Mesothelial cell of epicardium (in vitro differentiated cells): ENCODE measurements at regions not wholly inside any gene's neighbourhood (a gene's known extent, or its start where the extent isn't known, plus 50 kb on each side); places are given as distances from the start of the nearest gene placed in this dataset.
"Not testable (repeated sequence)": the region's sequence is repeated elsewhere in the genome, so short reads cannot be mapped to it uniquely, and the experiment has no call there.

Experiments
- DNase-seq, 2 experiments: peaks; one replicate each; pipeline ENCODE4 v3.0.0; 2021; ENCODE audit warnings: low spot score in 2 of 2; ENCODE audit not compliant: unreplicated experiment in 2 of 2
- H3K27ac Mint-ChIP-seq: 2 replicates; pipeline ENCODE4 v1.8.0; 2021; ENCODE audit warnings: mixed read lengths
- H3K27me3 Mint-ChIP-seq: 2 replicates; pipeline ENCODE4 v1.8.0; 2021; ENCODE audit warnings: low read depth, mixed read lengths
- H3K36me3 Mint-ChIP-seq: 2 replicates; pipeline ENCODE4 v1.8.0; 2021; ENCODE audit warnings: mixed read lengths
- H3K4me1 Mint-ChIP-seq: 2 replicates; pipeline ENCODE4 v1.8.0; 2021; ENCODE audit warnings: mixed read lengths
- H3K4me3 Mint-ChIP-seq: 2 replicates; pipeline ENCODE4 v1.8.0; 2021; ENCODE audit warnings: mild to moderate bottlenecking, moderate library complexity, mixed read lengths
- H3K9me3 Mint-ChIP-seq: 2 replicates; pipeline ENCODE4 v1.8.0; 2021; ENCODE audit warnings: mixed read lengths
- TF ChIP-seq, protein P1 (sequence below): fragments of 200-600 bp; sonication (generic); IDR thresholded peaks from one replicate; pipeline ENCODE4 v1.5.0; 2021; ENCODE audit warnings: antibody characterized with exemption; ENCODE audit not compliant: unreplicated experiment

GRCh38 chr3:125742845-125743244, 147.5 kb upstream of the OSBPL11 start:
- not testable (repeated sequence) for H3K4me1 Mint-ChIP-seq, H3K9me3 Mint-ChIP-seq, H3K4me3 Mint-ChIP-seq, H3K27ac Mint-ChIP-seq, H3K27me3 Mint-ChIP-seq, H3K36me3 Mint-ChIP-seq, DNase-seq

DNA sequence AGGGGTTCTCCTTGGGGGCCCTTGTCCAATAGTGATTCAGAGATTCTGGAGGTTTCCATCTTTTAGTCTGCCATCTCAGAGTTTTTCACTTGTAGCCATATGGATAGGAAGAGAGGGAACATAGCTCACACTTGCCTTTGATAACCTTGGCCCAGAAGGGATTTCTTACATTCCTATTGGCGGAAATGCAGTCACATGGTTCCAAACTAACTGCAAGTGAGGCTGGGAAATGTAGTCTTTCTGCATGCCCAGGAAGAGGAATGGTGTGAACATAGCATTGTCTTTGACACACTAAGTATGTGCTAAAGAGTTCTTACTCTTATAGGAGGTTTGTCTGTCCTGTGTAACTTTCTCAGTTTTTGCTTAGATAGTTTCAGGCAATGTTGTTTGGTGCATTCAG, 161.8 kb upstream of the OSBPL11 start:
- H3K4me3 Mint-ChIP-seq, H3K27ac Mint-ChIP-seq, H3K4me1 Mint-ChIP-seq, H3K36me3 Mint-ChIP-seq, DNase-seq: not testable (repeated sequence)
- Mint-ChIP-seq H3K9me3 (peaks cover 12% of the 10 kb centered on the region), H3K27me3 (peaks cover 25% of the 10 kb centered on the region)

DNA sequence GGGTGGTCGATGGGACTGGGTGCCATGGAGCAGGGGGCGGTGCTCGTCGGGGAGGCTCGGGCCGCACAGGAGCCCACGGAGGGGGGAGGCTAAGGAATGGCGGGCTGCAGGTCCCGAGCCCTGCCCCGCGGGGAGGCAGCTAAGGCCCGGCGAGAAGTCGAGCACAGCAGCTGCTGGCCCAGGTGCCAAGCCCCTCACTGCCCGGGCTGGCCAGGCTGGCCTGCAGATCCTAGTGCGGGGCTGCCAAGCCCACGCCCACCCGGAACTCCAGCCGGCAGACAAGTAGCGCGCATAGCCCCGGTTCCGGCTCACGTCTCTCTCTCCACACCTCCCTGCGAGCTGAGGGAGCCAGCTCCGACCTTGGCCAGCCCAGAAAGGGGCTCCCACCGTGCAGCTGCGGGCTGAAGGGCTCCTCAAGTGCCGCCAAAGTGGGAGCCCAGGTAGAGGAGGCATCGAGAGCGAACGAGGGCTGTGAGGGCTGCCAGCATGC, 163.4 kb upstream of the OSBPL11 start:
- not testable (repeated sequence) for H3K36me3 Mint-ChIP-seq, DNase-seq, H3K27ac Mint-ChIP-seq, H3K4me1 Mint-ChIP-seq, H3K4me3 Mint-ChIP-seq
- peaks cover 33% of the 10 kb centered on the region for H3K27me3 Mint-ChIP-seq
- peaks cover 12% of the 10 kb centered on the region for H3K9me3 Mint-ChIP-seq

GRCh38 chr3:125762601-125763000, 167.3 kb upstream of the OSBPL11 start:
- peaks cover 13% of the 10 kb centered on the region for H3K4me1 Mint-ChIP-seq
- H3K27ac Mint-ChIP-seq, DNase-seq, H3K9me3 Mint-ChIP-seq, H3K4me3 Mint-ChIP-seq, H3K36me3 Mint-ChIP-seq: not testable (repeated sequence)
- H3K27me3 Mint-ChIP-seq: peaks cover 60% of the 10 kb centered on the region

DNA sequence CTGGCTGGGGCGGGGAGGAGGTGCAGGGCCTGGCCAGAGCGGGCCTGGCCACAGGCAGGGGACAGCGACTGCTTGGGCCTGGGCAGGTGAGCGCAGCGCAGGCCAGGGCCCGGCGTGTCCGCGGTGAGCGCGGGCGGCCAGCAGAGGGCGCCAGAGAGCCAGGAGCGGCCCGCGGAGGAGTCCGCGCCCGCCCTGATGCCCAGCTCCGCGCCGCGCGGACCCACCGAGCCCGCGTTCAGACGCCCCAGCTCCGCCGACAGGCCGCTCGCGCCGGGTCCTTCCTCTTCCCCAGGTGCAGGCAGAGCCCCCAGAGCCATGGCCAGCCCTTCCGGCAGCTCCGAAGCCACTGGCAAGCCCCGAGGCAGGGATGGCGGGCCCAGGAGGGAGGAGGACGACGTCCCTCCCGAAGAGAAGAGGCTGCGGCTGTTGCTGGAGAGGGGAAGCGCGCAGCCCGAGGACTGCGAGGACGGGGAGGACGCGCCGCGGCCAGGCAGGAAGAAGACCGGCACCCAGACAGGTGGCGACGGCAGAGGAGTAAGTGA, 171.1 kb upstream of the OSBPL11 start:
- Mint-ChIP-seq H3K27me3 (peaks cover 56% of the 10 kb centered on the region), H3K4me3 (peak overlapping the region; percentile 67), H3K4me1 (peaks cover 13% of the 10 kb centered on the region)
- peak; percentile 58 to 87 for DNase-seq
- H3K27ac Mint-ChIP-seq, H3K36me3 Mint-ChIP-seq, H3K9me3 Mint-ChIP-seq: not testable (repeated sequence)
- TF ChIP-seq, protein P1, sequence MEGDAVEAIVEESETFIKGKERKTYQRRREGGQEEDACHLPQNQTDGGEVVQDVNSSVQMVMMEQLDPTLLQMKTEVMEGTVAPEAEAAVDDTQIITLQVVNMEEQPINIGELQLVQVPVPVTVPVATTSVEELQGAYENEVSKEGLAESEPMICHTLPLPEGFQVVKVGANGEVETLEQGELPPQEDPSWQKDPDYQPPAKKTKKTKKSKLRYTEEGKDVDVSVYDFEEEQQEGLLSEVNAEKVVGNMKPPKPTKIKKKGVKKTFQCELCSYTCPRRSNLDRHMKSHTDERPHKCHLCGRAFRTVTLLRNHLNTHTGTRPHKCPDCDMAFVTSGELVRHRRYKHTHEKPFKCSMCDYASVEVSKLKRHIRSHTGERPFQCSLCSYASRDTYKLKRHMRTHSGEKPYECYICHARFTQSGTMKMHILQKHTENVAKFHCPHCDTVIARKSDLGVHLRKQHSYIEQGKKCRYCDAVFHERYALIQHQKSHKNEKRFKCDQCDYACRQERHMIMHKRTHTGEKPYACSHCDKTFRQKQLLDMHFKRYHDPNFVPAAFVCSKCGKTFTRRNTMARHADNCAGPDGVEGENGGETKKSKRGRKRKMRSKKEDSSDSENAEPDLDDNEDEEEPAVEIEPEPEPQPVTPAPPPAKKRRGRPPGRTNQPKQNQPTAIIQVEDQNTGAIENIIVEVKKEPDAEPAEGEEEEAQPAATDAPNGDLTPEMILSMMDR: peak; percentile 80

GRCh38 chr3:125766931-125767330, 171.6 kb upstream of the OSBPL11 start:
- not testable (repeated sequence) for H3K4me1 Mint-ChIP-seq, H3K9me3 Mint-ChIP-seq, H3K36me3 Mint-ChIP-seq, H3K27ac Mint-ChIP-seq, DNase-seq
- Mint-ChIP-seq H3K27me3 (peaks cover 56% of the 10 kb centered on the region), H3K4me3 (peak overlapping the region; percentile 67)

- peaks cover 9% of the 10 kb centered on the region for H3K4me1 Mint-ChIP-seq
- TF ChIP-seq, protein P1: no peak
- no peaks in the 10 kb centered on the region for H3K9me3 Mint-ChIP-seq
- peak overlapping the region; percentile 67 for H3K4me3 Mint-ChIP-seq
- H3K36me3 Mint-ChIP-seq: no peaks in the 10 kb centered on the region
- no peak for DNase-seq
- peaks cover 54% of the 10 kb centered on the region for H3K27me3 Mint-ChIP-seq
- no peak overlapping the region for H3K27ac Mint-ChIP-seq
Observed at GRCh38 chr3:125767641-125768040, 172.3 kb upstream of the OSBPL11 start.

DNA sequence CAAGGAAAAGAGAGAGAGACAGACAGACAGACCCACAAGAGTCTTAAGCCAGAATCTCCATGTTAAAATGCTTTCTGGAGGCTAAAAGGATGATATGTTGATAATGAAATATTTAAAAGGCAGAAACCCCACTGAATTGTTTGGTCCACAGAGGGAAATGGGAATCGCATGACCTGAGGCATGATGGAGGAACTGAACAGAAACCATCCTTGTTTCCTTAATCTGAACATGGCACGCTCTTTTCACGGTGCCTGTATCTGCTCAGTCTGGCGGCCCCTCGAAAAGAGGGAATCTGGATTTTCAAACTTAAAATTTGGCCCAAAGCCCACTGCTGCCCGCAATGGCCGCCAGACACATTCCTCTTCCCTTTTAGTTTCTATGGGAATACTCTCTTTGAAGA, 173.5 kb upstream of the OSBPL11 start:
- H3K36me3 Mint-ChIP-seq, H3K27ac Mint-ChIP-seq, H3K4me1 Mint-ChIP-seq, DNase-seq, H3K4me3 Mint-ChIP-seq, H3K9me3 Mint-ChIP-seq: not testable (repeated sequence)
- H3K27me3 Mint-ChIP-seq: peaks cover 51% of the 10 kb centered on the region

DNA sequence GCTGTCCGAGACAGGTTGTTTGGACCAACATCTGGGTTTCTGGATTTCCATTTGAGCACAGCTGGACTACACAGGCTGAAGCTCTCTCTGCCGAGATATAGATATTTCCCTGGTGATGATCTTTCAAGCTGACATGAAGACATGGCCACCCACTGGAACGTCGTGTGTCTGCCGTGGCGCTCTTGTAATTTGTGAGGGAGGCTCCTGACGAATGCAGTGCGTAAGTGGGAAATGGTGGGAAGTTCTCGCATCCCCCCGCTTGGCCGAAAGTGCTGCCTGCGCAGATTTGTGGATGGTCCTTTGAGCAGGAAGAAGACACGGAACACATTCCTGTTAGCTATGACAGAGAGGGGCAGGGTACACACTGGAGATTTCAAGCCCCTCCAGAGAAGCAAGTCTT, 176.2 kb upstream of the OSBPL11 start:
- H3K9me3 Mint-ChIP-seq, H3K27ac Mint-ChIP-seq, H3K36me3 Mint-ChIP-seq, H3K4me1 Mint-ChIP-seq, DNase-seq, H3K4me3 Mint-ChIP-seq: not testable (repeated sequence)
- peaks cover 37% of the 10 kb centered on the region for H3K27me3 Mint-ChIP-seq

GRCh38 chr3:125774433-125775034, 179.2 kb upstream of the OSBPL11 start:
- H3K27ac Mint-ChIP-seq, H3K4me1 Mint-ChIP-seq, H3K4me3 Mint-ChIP-seq, H3K9me3 Mint-ChIP-seq, DNase-seq, H3K36me3 Mint-ChIP-seq: not testable (repeated sequence)
- peaks cover 15% of the 10 kb centered on the region for H3K27me3 Mint-ChIP-seq

- peaks cover 15% of the 10 kb centered on the region for H3K27me3 Mint-ChIP-seq
- not testable (repeated sequence) for DNase-seq, H3K36me3 Mint-ChIP-seq, H3K4me3 Mint-ChIP-seq, H3K9me3 Mint-ChIP-seq, H3K4me1 Mint-ChIP-seq, H3K27ac Mint-ChIP-seq
Observed at GRCh38 chr3:125775106-125775505, 179.8 kb upstream of the OSBPL11 start.

GRCh38 chr3:125775606-125776294, 180.5 kb upstream of the OSBPL11 start:
- H3K4me3 Mint-ChIP-seq, H3K36me3 Mint-ChIP-seq, H3K4me1 Mint-ChIP-seq, DNase-seq, H3K27ac Mint-ChIP-seq, H3K9me3 Mint-ChIP-seq: not testable (repeated sequence)
- peaks cover 15% of the 10 kb centered on the region for H3K27me3 Mint-ChIP-seq
